ENCODE measurements at regions not wholly inside any gene's neighbourhood (a gene's known extent, or its start where the extent isn't known, plus 50 kb on each side); places are given as distances from the start of the nearest gene placed in this dataset.

GRCh38 chr12:24069532-24070395, 120.3 kb upstream of the SOX5 start:
- DNase-seq: no peak

GRCh38 chr12:24066865-24067264, 117.4 kb upstream of the SOX5 start:
- DNase-seq: no peak

DNA sequence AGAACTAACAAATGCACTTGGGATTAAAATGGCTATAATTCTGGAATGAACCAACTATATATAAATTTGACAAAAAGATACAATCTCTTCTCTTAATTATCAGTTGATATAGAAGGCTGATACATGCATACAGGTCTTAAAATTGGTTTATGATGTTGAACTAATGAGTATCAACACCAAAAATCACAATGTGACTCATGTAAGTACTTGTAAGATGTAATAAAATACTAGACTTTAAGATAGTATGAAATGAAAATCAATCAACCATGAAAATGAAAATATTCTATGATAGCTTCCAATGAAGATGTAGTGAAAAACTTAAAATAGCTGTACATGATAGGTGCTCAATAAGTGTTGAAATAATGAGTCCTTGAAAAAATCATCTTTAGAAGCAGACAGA, 116.6 kb upstream of the SOX5 start:
- DNase-seq: no peak

DNA sequence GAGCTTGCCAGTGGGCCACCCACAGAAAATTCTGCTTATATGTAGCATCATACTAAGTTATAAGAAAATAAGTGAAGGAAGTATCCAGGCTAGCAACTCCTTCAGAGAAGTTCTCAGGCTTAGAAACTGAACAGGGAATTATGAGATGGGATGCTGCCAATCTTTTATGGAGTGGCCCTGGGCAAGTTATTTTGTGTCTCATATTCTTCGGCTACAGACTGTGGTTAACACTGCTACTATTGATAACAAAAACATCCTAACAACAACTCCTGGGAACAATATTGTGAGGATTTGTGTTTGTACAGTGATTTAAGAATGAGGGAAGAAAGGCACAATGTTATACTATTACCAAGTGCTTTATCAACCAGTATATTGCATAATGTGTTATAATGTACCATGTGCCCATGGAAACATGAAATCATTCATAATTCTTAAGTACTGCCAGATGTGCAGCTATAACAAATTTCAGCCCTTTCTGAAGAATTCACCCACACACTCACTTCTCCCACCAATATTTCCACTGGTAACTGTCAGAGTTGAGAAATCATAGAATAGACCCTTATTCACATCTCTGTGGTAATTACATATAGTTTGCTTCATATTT, 113.3 kb upstream of the SOX5 start:
- DNase-seq: no peak

- DNase-seq: no peak
These were observed 110.6 kb upstream of the SOX5 start for GRCh38 chr12:24060089-24060488.

DNA sequence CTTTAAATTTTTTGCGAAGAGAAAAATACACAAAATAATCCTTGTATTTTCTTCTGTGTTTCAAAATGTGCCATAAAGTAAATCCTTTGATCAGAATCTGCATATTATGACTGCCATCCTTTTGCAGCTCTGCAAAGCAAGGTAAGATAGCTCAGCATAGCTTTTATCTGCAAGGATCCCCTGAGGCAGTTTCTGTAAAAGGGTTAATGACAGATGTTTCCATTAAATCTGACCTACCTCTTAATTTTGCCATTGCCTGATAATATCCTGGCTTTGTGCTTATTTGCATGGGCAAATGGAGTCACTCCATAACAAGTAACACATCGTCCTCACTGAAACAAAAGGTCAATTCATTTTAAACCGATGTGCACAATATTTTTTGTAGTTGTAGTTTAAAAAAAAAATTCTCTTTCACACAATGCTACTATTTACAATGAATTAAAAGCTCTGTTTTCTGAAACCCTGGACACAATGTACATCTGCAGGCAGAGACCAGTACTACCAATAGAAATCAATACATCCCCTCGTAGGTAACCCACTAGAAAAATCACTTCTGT, 108.5 kb upstream of the SOX5 start:
- DNase-seq: no peak

DNA sequence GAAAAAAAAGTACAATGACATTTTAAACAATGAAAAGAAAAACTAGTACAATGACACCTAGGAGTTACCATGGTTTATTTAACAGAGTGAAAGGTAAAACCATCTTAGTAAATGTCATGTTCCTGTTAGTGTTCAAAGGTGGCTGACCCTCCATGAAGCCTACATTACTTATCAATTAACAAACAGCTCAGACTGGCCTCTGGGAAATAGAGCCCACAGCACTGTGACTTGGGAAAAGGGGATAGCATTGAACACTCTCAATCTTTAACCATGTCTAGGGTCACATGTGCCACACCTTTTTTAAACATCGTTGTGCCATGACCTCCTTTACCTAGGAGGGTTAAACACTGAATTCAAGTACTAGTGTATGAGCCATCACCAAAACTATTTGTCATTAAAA, 106.3 kb upstream of the SOX5 start:
- DNase-seq: no peak

DNA sequence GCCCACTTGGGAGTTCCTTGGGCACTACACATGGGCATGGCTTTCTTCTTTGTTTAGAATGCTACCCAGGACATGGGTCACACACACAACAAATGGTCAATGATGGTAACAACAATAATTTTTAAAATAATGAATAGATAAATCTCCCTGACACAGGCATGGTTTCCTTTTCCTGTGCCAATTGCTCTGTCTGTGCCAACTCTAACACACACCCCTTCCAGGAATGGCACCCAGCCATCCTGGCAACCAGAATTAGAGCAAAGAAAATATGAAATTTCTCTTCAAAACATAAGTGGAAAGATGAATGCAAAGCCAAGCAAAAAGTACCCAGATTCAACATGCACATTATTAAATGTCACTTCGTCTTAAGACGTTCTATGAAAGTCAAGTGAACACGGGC, 104.9 kb upstream of the SOX5 start:
- no peak for DNase-seq

DNA sequence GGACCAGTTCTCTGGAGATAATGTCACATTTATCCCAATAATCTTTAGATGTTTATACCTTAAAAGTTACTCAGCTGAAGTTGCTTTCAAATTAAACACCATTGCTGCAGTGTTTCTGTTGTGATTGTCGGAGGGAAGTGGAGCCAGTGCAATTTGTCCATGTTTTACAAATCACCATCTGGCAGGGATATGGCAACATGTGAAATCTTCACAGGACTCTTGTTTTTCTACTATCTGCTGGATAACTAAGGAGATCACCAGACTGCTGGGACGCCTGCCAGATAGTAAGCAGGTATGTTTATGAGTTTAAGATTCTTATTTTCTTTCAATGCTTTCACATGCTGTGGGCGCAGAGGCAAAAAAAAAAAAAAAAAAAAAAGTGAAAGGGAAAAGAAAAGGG, 100.3 kb upstream of the SOX5 start:
- DNase-seq: no peak

- DNase-seq: no peak
These were observed 99.6 kb upstream of the SOX5 start for GRCh38 chr12:24049101-24049500.

DNA sequence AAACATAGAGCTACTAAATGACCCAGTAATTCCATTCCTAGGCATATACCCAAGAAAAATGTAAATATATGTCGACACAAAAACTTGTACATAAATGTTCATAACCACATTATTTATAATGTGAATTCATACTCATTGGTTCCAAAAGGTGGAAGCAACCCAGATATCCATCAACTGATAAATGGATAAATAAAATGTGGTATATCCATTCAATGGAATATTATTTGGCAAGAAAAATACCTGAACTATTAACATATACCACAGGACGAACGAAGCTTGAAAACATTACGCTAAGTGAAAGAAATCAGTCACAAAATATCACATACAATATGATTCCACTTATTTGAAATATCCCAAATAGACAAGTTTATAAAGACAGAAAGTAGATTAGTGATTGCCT, 99.0 kb upstream of the SOX5 start:
- no peak for DNase-seq

DNA sequence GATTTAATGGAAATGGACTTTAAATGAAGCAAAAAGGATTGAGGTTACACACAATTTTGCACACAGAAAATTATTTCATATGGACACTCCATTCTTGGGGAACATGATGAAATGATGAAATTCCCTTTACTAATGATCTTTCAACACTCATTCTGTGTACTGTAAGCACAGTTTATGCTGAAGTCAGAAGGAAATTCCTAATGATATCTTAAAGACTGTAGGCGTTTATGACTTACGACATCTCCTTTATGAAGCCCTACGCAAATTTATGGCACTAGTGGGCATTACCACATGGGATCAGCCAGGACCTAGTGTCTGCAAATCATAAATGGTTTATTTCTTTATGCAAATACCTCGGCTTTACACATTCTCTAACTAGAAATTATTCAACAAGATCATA, 97.9 kb upstream of the SOX5 start:
- DNase-seq: no peak

DNA sequence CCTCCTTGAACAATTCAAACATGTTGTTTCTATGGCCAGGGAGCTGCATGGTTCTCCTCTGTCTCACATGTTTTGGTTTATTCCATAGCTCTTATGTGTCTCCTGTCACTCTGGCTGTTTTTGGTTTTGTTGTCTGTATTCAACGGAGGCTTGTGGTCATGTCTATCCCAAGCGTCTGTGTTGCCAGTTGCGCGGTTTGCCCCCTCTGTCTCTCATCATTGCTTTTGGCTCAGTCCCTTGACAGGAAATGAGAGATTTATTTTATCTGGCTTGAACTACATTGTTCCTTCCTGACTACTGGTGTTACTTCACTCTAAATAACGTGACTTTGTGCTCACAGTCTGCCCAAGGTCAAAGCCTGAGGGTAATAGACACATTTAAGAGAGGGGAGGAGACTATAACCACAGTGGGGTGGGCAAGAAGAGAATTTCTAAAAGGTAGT, 96.4 kb upstream of the SOX5 start:
- no peak for DNase-seq

DNA sequence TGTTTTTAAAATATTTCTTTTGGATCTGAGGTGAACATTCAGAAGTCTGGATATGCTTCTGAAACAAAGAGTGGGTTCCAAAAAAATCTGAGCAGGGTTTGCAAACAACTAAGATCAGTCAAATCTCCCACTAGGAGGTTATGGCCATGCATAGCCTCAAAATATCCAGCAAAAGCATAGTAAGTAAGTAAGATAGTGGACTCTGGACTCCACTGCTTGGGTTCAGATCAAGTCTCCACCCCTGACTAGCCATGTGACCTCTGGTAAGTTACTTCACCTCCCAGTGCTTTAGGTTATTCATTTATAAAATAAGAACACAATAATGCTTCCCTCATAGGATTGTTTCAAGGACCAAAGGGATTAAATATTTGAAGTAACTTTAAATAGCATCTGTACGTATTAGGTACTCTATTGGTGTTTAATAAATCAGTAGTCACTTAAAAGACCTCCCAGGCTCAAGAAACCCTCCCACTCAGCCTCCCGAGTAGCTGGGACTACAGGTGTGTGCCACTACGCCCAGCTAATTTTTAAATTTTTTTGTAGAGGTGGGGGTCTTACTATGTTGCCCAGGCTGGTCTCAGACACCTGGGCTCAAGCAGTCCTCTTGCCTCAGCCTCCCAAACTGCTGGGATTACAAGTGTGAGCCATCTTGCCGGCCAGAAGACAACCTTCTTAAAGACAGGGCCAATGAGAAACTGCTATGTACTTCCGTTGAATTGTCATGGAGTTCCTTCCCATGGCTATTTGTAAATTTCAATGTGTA, 95.7 kb upstream of the SOX5 start:
- DNase-seq: no peak

- no peak for DNase-seq
These were observed 93.2 kb upstream of the SOX5 start for GRCh38 chr12:24042651-24043050.

GRCh38 chr12:24039113-24039525, 89.6 kb upstream of the SOX5 start:
- DNase-seq: no peak

DNA sequence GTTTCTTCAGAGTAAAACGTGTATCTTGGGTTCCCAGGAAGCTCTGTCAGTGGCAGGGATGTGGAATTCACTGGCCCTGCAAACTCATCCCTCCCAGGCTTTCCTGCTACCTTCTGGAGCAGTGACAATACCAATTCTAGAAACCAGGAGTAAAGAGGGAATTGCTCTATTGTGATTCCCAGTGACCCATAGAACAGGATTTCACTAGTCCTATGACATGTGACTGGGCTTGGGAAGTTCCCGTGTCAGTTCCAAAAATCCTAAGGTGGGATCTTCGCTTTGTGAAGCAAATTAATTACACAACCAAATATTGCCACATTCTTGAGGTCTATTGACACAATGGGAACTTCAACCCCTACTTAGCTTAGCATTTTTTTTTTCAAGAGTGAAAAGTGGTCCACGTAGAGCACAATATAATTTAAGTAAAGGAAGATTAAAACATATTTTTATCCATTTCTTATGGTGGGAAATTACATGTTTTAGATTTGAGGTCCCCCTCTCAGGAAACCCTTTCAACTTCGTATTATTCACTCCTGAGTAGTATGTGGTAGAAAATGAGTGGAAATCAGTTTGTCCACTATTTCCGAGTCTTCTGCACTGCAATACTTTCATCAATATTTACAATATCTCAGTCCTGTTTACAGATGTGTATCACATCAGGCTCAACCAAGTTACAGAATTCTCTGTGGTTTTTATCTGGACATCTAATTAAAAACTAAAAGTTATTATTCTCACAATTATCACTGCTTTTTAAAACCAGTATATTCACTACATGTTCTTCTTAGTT, 88.9 kb upstream of the SOX5 start:
- DNase-seq: no peak

GRCh38 chr12:24036438-24037216, 87.2 kb upstream of the SOX5 start:
- DNase-seq: no peak

- DNase-seq: no peak
These were observed 85.4 kb upstream of the SOX5 start for GRCh38 chr12:24034894-24035293.

GRCh38 chr12:24034160-24034559, 84.7 kb upstream of the SOX5 start:
- DNase-seq: no peak

DNA sequence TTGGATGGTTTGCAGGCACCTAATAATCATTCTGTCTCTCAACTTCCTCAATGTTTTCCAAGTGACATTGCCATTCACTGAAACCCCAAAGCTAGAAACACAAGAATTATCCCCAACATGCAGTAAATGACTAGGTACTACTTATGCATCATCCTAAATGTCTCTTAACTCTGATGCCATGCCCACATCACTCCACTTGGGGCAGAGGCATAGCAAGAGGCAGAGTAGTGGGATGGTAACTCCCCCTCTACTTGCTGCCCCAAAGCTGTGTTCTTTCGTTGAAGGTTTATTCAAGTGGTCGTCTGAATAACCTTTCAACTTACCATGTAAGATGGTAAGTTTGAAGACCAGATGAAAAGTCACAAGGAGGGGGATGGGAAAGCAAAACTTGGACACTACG, 77.9 kb upstream of the SOX5 start:
- no peak for DNase-seq

All from 8988T (cell line).